K562 (cell line): ENCODE measurements at regions not wholly inside any gene's neighbourhood (a gene's known extent, or its start where the extent isn't known, plus 50 kb on each side); places are given as distances from the start of the nearest gene placed in this dataset.

Experiments used
- BHLHE40 ChIP-seq: IDR thresholded peaks from 2 replicates; pipeline ENCODE4 v1.6.1; 2011; ENCODE audit warnings: low read length, improper control_type of control experiment
- MXI1 ChIP-seq: IDR thresholded peaks from 2 replicates; pipeline ENCODE4 v1.6.1; 2011; ENCODE audit warnings: low read depth, mild to moderate bottlenecking, improper control_type of control experiment, low read length
- NR1H2 ChIP-seq: sonication (generic); formaldehyde crosslinking; IDR thresholded peaks from 2 replicates; pipeline ENCODE4 v1.4.0; 2020; ENCODE audit warnings: mild to moderate bottlenecking, missing genetic modification reagents
- OTX1 ChIP-seq: fragments of 450-650 bp; formaldehyde crosslinking; IDR thresholded peaks from 2 replicates; pipeline ENCODE4 v1.4.0; 2022; ENCODE audit warnings: mild to moderate bottlenecking
- POLR2A ChIP-seq: fragments of 450-650 bp; conservative IDR thresholded peaks from 2 replicates; pipeline ENCODE4 v1.6.1; 2016
- RBFOX2 ChIP-seq: fragments of 200-400 bp; formaldehyde crosslinking; IDR thresholded peaks from 2 replicates; pipeline ENCODE4 v1.6.1; 2017; ENCODE audit warnings: low read depth, mild to moderate bottlenecking, low read length, moderate library complexity
- ZNF3 ChIP-seq: fragments of 250-450 bp; sonication (Bioruptor Pico); IDR thresholded peaks from 2 replicates; pipeline ENCODE4 v1.5.0; 2021; ENCODE audit warnings: mild to moderate bottlenecking, moderate library complexity
- ZNF79 ChIP-seq: fragments of 250-450 bp; sonication (Bioruptor Pico); IDR thresholded peaks from 2 replicates; pipeline ENCODE4 v1.4.0; 2020; ENCODE audit warnings: low read depth, mild to moderate bottlenecking, moderate library complexity
- TF ChIP-seq, protein P1 (sequence below): fragments of 150-350 bp; conservative IDR thresholded peaks from 2 replicates; pipeline ENCODE4 v1.6.1; 2014; ENCODE audit warnings: low read length
- TF ChIP-seq, protein P2 (sequence below), 3 experiments: IDR thresholded peaks in 2 of 3; conservative IDR thresholded peaks in 1 of 3; 2 replicates each; pipeline ENCODE4 v1.5.1; 2011 to 2012; ENCODE audit warnings: low read length in 3 of 3, mild to moderate bottlenecking in 3 of 3, control low read depth in 2 of 3, improper control_type of control experiment in 1 of 3, inconsistent platforms in 1 of 3, low read depth in 1 of 3, mixed read lengths in 1 of 3, moderate library complexity in 1 of 3; ENCODE audit not compliant: insufficient read depth in 2 of 3

DNA sequence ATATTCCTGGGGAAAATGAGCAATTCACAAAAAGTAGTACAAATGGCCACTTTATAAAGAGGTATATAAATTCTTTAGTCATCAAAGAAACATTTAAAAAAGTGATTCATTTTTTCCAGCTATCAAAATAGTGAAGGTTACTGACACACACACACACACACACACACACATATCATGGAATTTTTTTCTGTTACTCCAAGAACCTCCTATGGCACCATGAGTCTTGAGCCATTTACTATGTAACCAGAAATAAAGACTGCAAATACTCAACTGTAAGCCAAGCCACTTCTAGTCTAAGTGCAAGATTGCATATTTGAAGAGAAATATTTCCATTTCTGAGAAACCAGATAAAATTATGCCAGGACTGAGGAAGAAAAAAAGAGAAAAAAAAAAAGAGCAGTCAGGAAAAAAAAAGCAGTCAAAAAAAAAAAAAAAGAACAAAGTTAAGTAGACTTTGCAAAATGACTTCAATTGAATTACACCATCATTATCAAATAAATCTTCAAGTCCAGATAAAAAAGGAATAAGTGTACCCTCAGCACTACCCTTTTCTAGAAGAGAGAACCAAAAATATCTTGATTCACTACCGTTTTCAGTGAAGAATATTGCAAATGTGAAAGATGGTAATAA lies 275.7 kb downstream of the DAD1 start:
- no peak for TF ChIP-seq ZNF79
- no peak for TF ChIP-seq MXI1
- no peak for TF ChIP-seq OTX1 (CRISPR knock-in tag)
- no peak for TF ChIP-seq ZNF3 (CRISPR knock-in tag)
- TF ChIP-seq, protein P1, sequence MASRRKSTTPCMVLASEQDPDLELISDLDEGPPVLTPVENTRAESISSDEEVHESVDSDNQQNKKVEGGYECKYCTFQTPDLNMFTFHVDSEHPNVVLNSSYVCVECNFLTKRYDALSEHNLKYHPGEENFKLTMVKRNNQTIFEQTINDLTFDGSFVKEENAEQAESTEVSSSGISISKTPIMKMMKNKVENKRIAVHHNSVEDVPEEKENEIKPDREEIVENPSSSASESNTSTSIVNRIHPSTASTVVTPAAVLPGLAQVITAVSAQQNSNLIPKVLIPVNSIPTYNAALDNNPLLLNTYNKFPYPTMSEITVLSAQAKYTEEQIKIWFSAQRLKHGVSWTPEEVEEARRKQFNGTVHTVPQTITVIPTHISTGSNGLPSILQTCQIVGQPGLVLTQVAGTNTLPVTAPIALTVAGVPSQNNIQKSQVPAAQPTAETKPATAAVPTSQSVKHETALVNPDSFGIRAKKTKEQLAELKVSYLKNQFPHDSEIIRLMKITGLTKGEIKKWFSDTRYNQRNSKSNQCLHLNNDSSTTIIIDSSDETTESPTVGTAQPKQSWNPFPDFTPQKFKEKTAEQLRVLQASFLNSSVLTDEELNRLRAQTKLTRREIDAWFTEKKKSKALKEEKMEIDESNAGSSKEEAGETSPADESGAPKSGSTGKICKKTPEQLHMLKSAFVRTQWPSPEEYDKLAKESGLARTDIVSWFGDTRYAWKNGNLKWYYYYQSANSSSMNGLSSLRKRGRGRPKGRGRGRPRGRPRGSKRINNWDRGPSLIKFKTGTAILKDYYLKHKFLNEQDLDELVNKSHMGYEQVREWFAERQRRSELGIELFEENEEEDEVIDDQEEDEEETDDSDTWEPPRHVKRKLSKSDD, result no peak
- TF ChIP-seq BHLHE40, result no peak
- TF ChIP-seq, protein P2, sequence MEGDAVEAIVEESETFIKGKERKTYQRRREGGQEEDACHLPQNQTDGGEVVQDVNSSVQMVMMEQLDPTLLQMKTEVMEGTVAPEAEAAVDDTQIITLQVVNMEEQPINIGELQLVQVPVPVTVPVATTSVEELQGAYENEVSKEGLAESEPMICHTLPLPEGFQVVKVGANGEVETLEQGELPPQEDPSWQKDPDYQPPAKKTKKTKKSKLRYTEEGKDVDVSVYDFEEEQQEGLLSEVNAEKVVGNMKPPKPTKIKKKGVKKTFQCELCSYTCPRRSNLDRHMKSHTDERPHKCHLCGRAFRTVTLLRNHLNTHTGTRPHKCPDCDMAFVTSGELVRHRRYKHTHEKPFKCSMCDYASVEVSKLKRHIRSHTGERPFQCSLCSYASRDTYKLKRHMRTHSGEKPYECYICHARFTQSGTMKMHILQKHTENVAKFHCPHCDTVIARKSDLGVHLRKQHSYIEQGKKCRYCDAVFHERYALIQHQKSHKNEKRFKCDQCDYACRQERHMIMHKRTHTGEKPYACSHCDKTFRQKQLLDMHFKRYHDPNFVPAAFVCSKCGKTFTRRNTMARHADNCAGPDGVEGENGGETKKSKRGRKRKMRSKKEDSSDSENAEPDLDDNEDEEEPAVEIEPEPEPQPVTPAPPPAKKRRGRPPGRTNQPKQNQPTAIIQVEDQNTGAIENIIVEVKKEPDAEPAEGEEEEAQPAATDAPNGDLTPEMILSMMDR (IDR thresholded peaks at IDR 0.05 in 2 of 3, conservative IDR thresholded peaks at IDR 0.05 in 1 of 3; ENCODE audit: insufficient read depth in 2 of 3, low read depth in 1 of 3, low read length in 3 of 3), result no peak
- TF ChIP-seq NR1H2, result no peak
- no peak for TF ChIP-seq POLR2A
- TF ChIP-seq RBFOX2, result no peak
